Activated T-cell treated with anti-CD3 and anti-CD28 coated beads, Interleukin-2, amount 50 U/mL, for 4 hours (primary cell): ENCODE measurements at regions not wholly inside any gene's neighbourhood (a gene's known extent, or its start where the extent isn't known, plus 50 kb on each side); places are given as distances from the start of the nearest gene placed in this dataset.
"Not testable (repeated sequence)": the region's sequence is repeated elsewhere in the genome, so short reads cannot be mapped to it uniquely, and the experiment has no call there.

Experiments
- ATAC-seq, 2 donors: fragments of 200-7000 bp; cut with Tn5 transposase; one replicate each; pipeline ENCODE4 v1.10.0; 2021
- DNase-seq: peaks from one replicate; pipeline ENCODE4 v3.0.0-alpha.2; 2020
- H3K27me3 Mint-ChIP-seq: one replicate; pipeline ENCODE4 v1.8.0; 2021; ENCODE audit warnings: low read depth, mixed read lengths
- H3K36me3 Mint-ChIP-seq: one replicate; pipeline ENCODE4 v1.8.0; 2022; ENCODE audit warnings: mixed read lengths; ENCODE audit not compliant: insufficient read depth
- H3K4me1 Mint-ChIP-seq: one replicate; pipeline ENCODE4 v1.8.0; 2021; ENCODE audit warnings: low read depth, mixed read lengths
- H3K4me3 Mint-ChIP-seq: one replicate; pipeline ENCODE4 v1.8.0; 2021; ENCODE audit warnings: mild to moderate bottlenecking, moderate library complexity, mixed read lengths
- H3K9me3 Mint-ChIP-seq: one replicate; pipeline ENCODE4 v1.8.0; 2021; ENCODE audit warnings: mixed read lengths

- H3K9me3 Mint-ChIP-seq: not testable (repeated sequence)
These were observed 141.0 kb downstream of the PLPPR4 start for GRCh38 chr1:99405325-99405724.

GRCh38 chr1:99407018-99407417, 142.7 kb downstream of the PLPPR4 start:
- no peak overlapping the region for H3K4me3 Mint-ChIP-seq
- no peaks in the 10 kb centered on the region for H3K36me3 Mint-ChIP-seq
- ATAC-seq: no peak
- peaks cover 2% of the 10 kb centered on the region for H3K27me3 Mint-ChIP-seq
- no peaks in the 10 kb centered on the region for H3K4me1 Mint-ChIP-seq
- DNase-seq: no peak
- H3K9me3 Mint-ChIP-seq: no peaks in the 10 kb centered on the region

More at GRCh38 chr1:99405325-99405724, 141.0 kb downstream of the PLPPR4 start:
- not testable (repeated sequence) for H3K27me3 Mint-ChIP-seq, DNase-seq, H3K36me3 Mint-ChIP-seq, H3K4me1 Mint-ChIP-seq, H3K4me3 Mint-ChIP-seq, ATAC-seq

- Mint-ChIP-seq H3K36me3 (no peaks in the 10 kb centered on the region), H3K4me3 (no peak overlapping the region), H3K27me3 (no peaks in the 10 kb centered on the region), H3K4me1 (no peaks in the 10 kb centered on the region), H3K9me3 (no peaks in the 10 kb centered on the region)
- ATAC-seq: no peak
- no peak for DNase-seq
These were observed 159.8 kb downstream of the PLPPR4 start for GRCh38 chr1:99424087-99424486.

GRCh38 chr1:99429754-99430153, 165.5 kb downstream of the PLPPR4 start:
- Mint-ChIP-seq H3K27me3 (peaks cover 5% of the 10 kb centered on the region), H3K36me3 (no peaks in the 10 kb centered on the region), H3K9me3 (no peaks in the 10 kb centered on the region), H3K4me3 (no peak overlapping the region), H3K4me1 (no peaks in the 10 kb centered on the region)
- DNase-seq (no peak), ATAC-seq (no peak)

- no peak overlapping the region for H3K4me3 Mint-ChIP-seq
- ATAC-seq: no peak
- no peaks in the 10 kb centered on the region for H3K36me3 Mint-ChIP-seq
- H3K27me3 Mint-ChIP-seq: no peaks in the 10 kb centered on the region
- DNase-seq: no peak
- H3K9me3 Mint-ChIP-seq: no peaks in the 10 kb centered on the region
- peaks cover 3% of the 10 kb centered on the region for H3K4me1 Mint-ChIP-seq
These were observed 174.5 kb downstream of the PLPPR4 start for GRCh38 chr1:99438656-99439230.

- Mint-ChIP-seq H3K9me3 (no peaks in the 10 kb centered on the region), H3K36me3 (no peaks in the 10 kb centered on the region)
These were observed 175.3 kb downstream of the PLPPR4 start for GRCh38 chr1:99439433-99440075.

GRCh38 chr1:99441299-99442095, 177.2 kb downstream of the PLPPR4 start:
- ATAC-seq (peak in 1 of 2 donors; percentile 46), DNase-seq (no peak)
- Mint-ChIP-seq H3K4me3 (no peak overlapping the region), H3K9me3 (no peaks in the 10 kb centered on the region), H3K27me3 (no peaks in the 10 kb centered on the region), H3K4me1 (peaks cover 3% of the 10 kb centered on the region), H3K36me3 (no peaks in the 10 kb centered on the region)

More at GRCh38 chr1:99439433-99440075, 175.3 kb downstream of the PLPPR4 start:
- H3K4me3 Mint-ChIP-seq: no peak overlapping the region
- no peaks in the 10 kb centered on the region for H3K27me3 Mint-ChIP-seq
- ATAC-seq: no peak
- H3K4me1 Mint-ChIP-seq: peaks cover 3% of the 10 kb centered on the region
- DNase-seq: no peak

GRCh38 chr1:99444211-99444927, 180.1 kb downstream of the PLPPR4 start:
- not testable (repeated sequence) for H3K27me3 Mint-ChIP-seq, H3K9me3 Mint-ChIP-seq, H3K36me3 Mint-ChIP-seq, DNase-seq, ATAC-seq, H3K4me1 Mint-ChIP-seq, H3K4me3 Mint-ChIP-seq

GRCh38 chr1:99445071-99445470, 180.8 kb downstream of the PLPPR4 start:
- DNase-seq (no peak), ATAC-seq (no peak)
- peaks cover 3% of the 10 kb centered on the region for H3K4me1 Mint-ChIP-seq
- H3K27me3 Mint-ChIP-seq: no peaks in the 10 kb centered on the region
- no peak overlapping the region for H3K4me3 Mint-ChIP-seq
- H3K36me3 Mint-ChIP-seq: no peaks in the 10 kb centered on the region
- no peaks in the 10 kb centered on the region for H3K9me3 Mint-ChIP-seq

GRCh38 chr1:99445486-99445885, 181.2 kb downstream of the PLPPR4 start:
- no peak overlapping the region for H3K4me3 Mint-ChIP-seq
- ATAC-seq: no peak
- H3K36me3 Mint-ChIP-seq: no peaks in the 10 kb centered on the region
- H3K9me3 Mint-ChIP-seq: no peaks in the 10 kb centered on the region
- H3K4me1 Mint-ChIP-seq: peaks cover 3% of the 10 kb centered on the region
- DNase-seq: no peak
- H3K27me3 Mint-ChIP-seq: no peaks in the 10 kb centered on the region

GRCh38 chr1:99447721-99448120, 183.4 kb downstream of the PLPPR4 start:
- H3K4me1 Mint-ChIP-seq: no peaks in the 10 kb centered on the region
- DNase-seq (no peak), ATAC-seq (no peak)
- no peaks in the 10 kb centered on the region for H3K9me3 Mint-ChIP-seq
- no peaks in the 10 kb centered on the region for H3K27me3 Mint-ChIP-seq
- no peak overlapping the region for H3K4me3 Mint-ChIP-seq
- no peaks in the 10 kb centered on the region for H3K36me3 Mint-ChIP-seq

- Mint-ChIP-seq H3K9me3 (no peaks in the 10 kb centered on the region), H3K4me1 (no peaks in the 10 kb centered on the region), H3K27me3 (peaks cover 8% of the 10 kb centered on the region), H3K4me3 (no peak overlapping the region), H3K36me3 (no peaks in the 10 kb centered on the region)
- DNase-seq (no peak), ATAC-seq (no peak)
These were observed 190.2 kb upstream of the PALMD start for GRCh38 chr1:99455760-99456159.

- peaks cover 12% of the 10 kb centered on the region for H3K27me3 Mint-ChIP-seq
- H3K36me3 Mint-ChIP-seq: no peaks in the 10 kb centered on the region
- H3K4me3 Mint-ChIP-seq: no peak overlapping the region
- DNase-seq: no peak
- H3K9me3 Mint-ChIP-seq: no peaks in the 10 kb centered on the region
- ATAC-seq: no peak
- H3K4me1 Mint-ChIP-seq: no peaks in the 10 kb centered on the region
These were observed 189.4 kb upstream of the PALMD start for GRCh38 chr1:99456536-99456935.

- Mint-ChIP-seq H3K4me3 (no peak overlapping the region), H3K9me3 (no peaks in the 10 kb centered on the region), H3K27me3 (peaks cover 12% of the 10 kb centered on the region), H3K4me1 (no peaks in the 10 kb centered on the region), H3K36me3 (no peaks in the 10 kb centered on the region)
- no peak for DNase-seq
- ATAC-seq: no peak
These were observed 188.3 kb upstream of the PALMD start for GRCh38 chr1:99457381-99458165.
